A673 (cell line): ENCODE measurements at regions not wholly inside any gene's neighbourhood (a gene's known extent, or its start where the extent isn't known, plus 50 kb on each side); places are given as distances from the start of the nearest gene placed in this dataset.

Source experiments
- EZH2 ChIP-seq: fragments of 200-600 bp; sonication (generic); IDR thresholded peaks from 2 replicates; pipeline ENCODE4 v1.6.1; 2017; ENCODE audit warnings: borderline replicate concordance, low read depth, mild to moderate bottlenecking, mixed read lengths, antibody characterized with exemption, low read length; ENCODE audit not compliant: poor library complexity, severe bottlenecking
- TF ChIP-seq, protein P1 (sequence below): fragments of 300-800, 200-600 bp; sonication (generic); conservative IDR thresholded peaks from 2 replicates; pipeline ENCODE4 v1.5.1; 2017; ENCODE audit warnings: low read depth, mild to moderate bottlenecking, antibody characterized with exemption, low read length, moderate library complexity, mixed read lengths

DNA sequence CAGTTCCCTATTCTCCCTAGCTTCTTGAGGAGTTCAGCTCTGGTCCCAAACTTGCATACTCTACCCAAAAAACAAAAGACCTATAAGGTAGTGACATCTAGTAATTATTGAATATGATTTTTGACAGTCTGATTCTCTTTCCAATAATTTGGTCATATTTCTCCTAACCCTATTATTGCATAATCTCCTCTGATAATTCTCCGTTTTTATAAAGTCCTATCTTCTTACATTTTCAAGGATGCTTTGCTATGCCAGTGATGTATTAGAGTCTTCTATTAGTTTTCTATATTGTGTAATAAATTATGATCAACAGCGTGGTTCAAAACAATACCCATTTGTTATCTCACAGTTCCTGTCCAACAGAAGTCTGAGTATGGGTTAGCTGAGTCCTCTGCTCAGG, 426.3 kb downstream of the BCL11A start:
- TF ChIP-seq EZH2, result no peak
- TF ChIP-seq, protein P1, sequence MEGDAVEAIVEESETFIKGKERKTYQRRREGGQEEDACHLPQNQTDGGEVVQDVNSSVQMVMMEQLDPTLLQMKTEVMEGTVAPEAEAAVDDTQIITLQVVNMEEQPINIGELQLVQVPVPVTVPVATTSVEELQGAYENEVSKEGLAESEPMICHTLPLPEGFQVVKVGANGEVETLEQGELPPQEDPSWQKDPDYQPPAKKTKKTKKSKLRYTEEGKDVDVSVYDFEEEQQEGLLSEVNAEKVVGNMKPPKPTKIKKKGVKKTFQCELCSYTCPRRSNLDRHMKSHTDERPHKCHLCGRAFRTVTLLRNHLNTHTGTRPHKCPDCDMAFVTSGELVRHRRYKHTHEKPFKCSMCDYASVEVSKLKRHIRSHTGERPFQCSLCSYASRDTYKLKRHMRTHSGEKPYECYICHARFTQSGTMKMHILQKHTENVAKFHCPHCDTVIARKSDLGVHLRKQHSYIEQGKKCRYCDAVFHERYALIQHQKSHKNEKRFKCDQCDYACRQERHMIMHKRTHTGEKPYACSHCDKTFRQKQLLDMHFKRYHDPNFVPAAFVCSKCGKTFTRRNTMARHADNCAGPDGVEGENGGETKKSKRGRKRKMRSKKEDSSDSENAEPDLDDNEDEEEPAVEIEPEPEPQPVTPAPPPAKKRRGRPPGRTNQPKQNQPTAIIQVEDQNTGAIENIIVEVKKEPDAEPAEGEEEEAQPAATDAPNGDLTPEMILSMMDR, result no peak
